ENCODE measurements at regions not wholly inside any gene's neighbourhood (a gene's known extent, or its start where the extent isn't known, plus 50 kb on each side); places are given as distances from the start of the nearest gene placed in this dataset.

DNA sequence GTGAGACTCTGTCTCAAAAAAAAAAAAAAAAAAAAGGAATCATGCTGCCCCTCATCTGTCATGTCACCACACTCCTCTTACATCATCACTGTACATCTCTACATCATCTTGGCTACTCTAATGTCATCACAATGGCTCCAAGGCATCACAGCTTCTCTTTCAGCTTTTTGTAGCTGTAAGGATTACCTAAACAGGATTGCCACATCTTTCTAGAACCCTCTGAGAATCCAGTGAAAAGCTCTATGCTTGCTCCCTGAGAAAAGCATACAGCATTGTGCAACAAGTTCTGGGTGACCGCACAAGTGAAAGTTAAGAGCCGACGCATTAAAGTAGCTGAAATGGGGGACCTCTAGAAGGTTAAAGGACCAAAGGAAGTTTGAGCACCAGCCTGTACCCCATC lies 272.5 kb downstream of the C12orf50 start:
- Histone ChIP-seq H3K4me3 (replicated peaks in 1 of 3; ENCODE audit: insufficient read depth in 1 of 3, low read depth in 1 of 3, low read length in 3 of 3) (no peak overlapping the region), H2AFZ (ENCODE audit: low read depth, low read length) (no peak overlapping the region), H3K9ac (replicated peaks; ENCODE audit: extremely low read depth, insufficient read depth, low read length) (no peak overlapping the region), H3K4me1 (ENCODE audit: control insufficient read depth, extremely low read depth, insufficient read depth, low read length) (no peaks in the 10 kb centered on the region), H3K4me2 (ENCODE audit: insufficient read depth, low read length) (no peak overlapping the region), H3K79me2 (ENCODE audit: control insufficient read depth, insufficient read depth, low read length) (no peaks in the 10 kb centered on the region), H3K9me3 (replicated peaks; ENCODE audit: control insufficient read depth, insufficient read depth, low read length) (no peaks in the 10 kb centered on the region), H4K20me1 (replicated peaks; ENCODE audit: control insufficient read depth, extremely low read depth, insufficient read depth, low read length) (no peaks in the 10 kb centered on the region), H3K36me3 (ENCODE audit: control insufficient read depth in 2 of 2, extremely low read depth in 1 of 2, insufficient read depth in 2 of 2, low read length in 2 of 2) (no peaks in the 10 kb centered on the region), H3K9me1 (replicated peaks; ENCODE audit: control insufficient read depth, extremely low read depth, insufficient read depth, low read length) (no peaks in the 10 kb centered on the region), H3K27me3 (ENCODE audit: control insufficient read depth in 2 of 2, insufficient read depth in 2 of 2, low read length in 2 of 2) (no peaks in the 10 kb centered on the region), H3K27ac (ENCODE audit: insufficient read depth, low read depth, low read length) (no peak overlapping the region)
- no TSS peak for BruUV-seq (replicated peaks)
- ChIA-PET POLR2A (no interaction called here), CTCF (no interaction called here)
- intact Hi-C loops (cut with micrococcal nuclease), result no loop called here
- FAIRE-seq (no peak), DNase-seq (ENCODE audit: low read depth, low spot score) (no peak)
- dilution Hi-C loops (cut with MboI; ENCODE audit: extremely low pct_ligation_motif_present, low sequenced_read_pairs), result no loop called here
- TF ChIP-seq POLR2A (IDR thresholded peaks at IDR 0.05; ENCODE audit: low read depth, low read length) (no peak), EZH2 (IDR thresholded peaks at IDR 0.05; ENCODE audit: borderline replicate concordance, low read depth, low read length, severe bottlenecking) (no peak), POLR2AphosphoS5 (IDR thresholded peaks at IDR 0.05; ENCODE audit: insufficient read depth, low read depth, low read length) (no peak), MYC (IDR thresholded peaks at IDR 0.05; ENCODE audit: low read depth, low read length) (no peak)
- TF ChIP-seq, protein P1, sequence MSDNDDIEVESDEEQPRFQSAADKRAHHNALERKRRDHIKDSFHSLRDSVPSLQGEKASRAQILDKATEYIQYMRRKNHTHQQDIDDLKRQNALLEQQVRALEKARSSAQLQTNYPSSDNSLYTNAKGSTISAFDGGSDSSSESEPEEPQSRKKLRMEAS (IDR thresholded peaks at IDR 0.05; ENCODE audit: insufficient read depth, insufficient read length), result no peak

GRCh38 chr12:87756111-87756510 lies 273.1 kb downstream of the C12orf50 start:
- Histone ChIP-seq H3K27me3 (ENCODE audit: control insufficient read depth in 2 of 2, insufficient read depth in 2 of 2, low read length in 2 of 2) (no peaks in the 10 kb centered on the region), H3K27ac (ENCODE audit: insufficient read depth, low read depth, low read length) (no peak overlapping the region), H3K36me3 (ENCODE audit: control insufficient read depth in 2 of 2, extremely low read depth in 1 of 2, insufficient read depth in 2 of 2, low read length in 2 of 2) (no peaks in the 10 kb centered on the region), H2AFZ (ENCODE audit: low read depth, low read length) (no peak overlapping the region), H3K9me1 (replicated peaks; ENCODE audit: control insufficient read depth, extremely low read depth, insufficient read depth, low read length) (no peaks in the 10 kb centered on the region), H3K4me1 (ENCODE audit: control insufficient read depth, extremely low read depth, insufficient read depth, low read length) (no peaks in the 10 kb centered on the region), H3K4me3 (replicated peaks in 1 of 3; ENCODE audit: insufficient read depth in 1 of 3, low read depth in 1 of 3, low read length in 3 of 3) (no peak overlapping the region), H3K9me3 (replicated peaks; ENCODE audit: control insufficient read depth, insufficient read depth, low read length) (no peaks in the 10 kb centered on the region), H3K9ac (replicated peaks; ENCODE audit: extremely low read depth, insufficient read depth, low read length) (no peak overlapping the region), H3K79me2 (ENCODE audit: control insufficient read depth, insufficient read depth, low read length) (no peaks in the 10 kb centered on the region), H4K20me1 (replicated peaks; ENCODE audit: control insufficient read depth, extremely low read depth, insufficient read depth, low read length) (no peaks in the 10 kb centered on the region), H3K4me2 (ENCODE audit: insufficient read depth, low read length) (no peak overlapping the region)
- DNase-seq (ENCODE audit: low read depth, low spot score), result no peak
- POLR2A ChIA-PET, result no interaction called here
- FAIRE-seq, result no peak
- BruUV-seq (replicated peaks), result no TSS peak
- TF ChIP-seq EZH2 (IDR thresholded peaks at IDR 0.05; ENCODE audit: borderline replicate concordance, low read depth, low read length, severe bottlenecking), result no peak
- TF ChIP-seq POLR2AphosphoS5 (IDR thresholded peaks at IDR 0.05; ENCODE audit: insufficient read depth, low read depth, low read length), result no peak
- TF ChIP-seq JUN (IDR thresholded peaks at IDR 0.05; ENCODE audit: borderline replicate concordance, insufficient read depth, insufficient read length, low read depth), result no peak
- TF ChIP-seq, protein P1 (IDR thresholded peaks at IDR 0.05; ENCODE audit: insufficient read depth, insufficient read length), result no peak
- TF ChIP-seq POLR2A (IDR thresholded peaks at IDR 0.05; ENCODE audit: low read depth, low read length), result no peak
- TF ChIP-seq MYC (IDR thresholded peaks at IDR 0.05; ENCODE audit: low read depth, low read length), result no peak
- TF ChIP-seq CTCF (IDR thresholded peaks at IDR 0.05; ENCODE audit: extremely low read depth in 1 of 2, insufficient read depth in 1 of 2, low read depth in 1 of 2, low read length in 2 of 2), result no peak
- CTCF ChIA-PET, result interaction anchor here (1.0 kb wide), 1 partner anchor 27 kb away, joined by 3 read pairs; no protein-coding TSS in a partner anchor
- intact Hi-C loops (cut with micrococcal nuclease) (no loop called here), dilution Hi-C loops (cut with MboI; ENCODE audit: extremely low pct_ligation_motif_present, low sequenced_read_pairs) (no loop called here)

Measured in endothelial cell of umbilical vein (primary cell).